ENCODE measurements at regions not wholly inside any gene's neighbourhood (a gene's known extent, or its start where the extent isn't known, plus 50 kb on each side); places are given as distances from the start of the nearest gene placed in this dataset.

GRCh38 chr20:58014628-58015315 is 213.7 kb downstream of the ANKRD60 start:
- TF ChIP-seq POLR2A (IDR thresholded peaks at IDR 0.05; ENCODE audit: low read depth, low read length) (no peak), TAF1 (IDR thresholded peaks at IDR 0.05; ENCODE audit: low read depth, low read length) (no peak), POLR2AphosphoS5 (IDR thresholded peaks at IDR 0.05; ENCODE audit: low read depth, low read length) (no peak), PAX5 (IDR thresholded peaks at IDR 0.05; ENCODE audit: insufficient read depth, low read length, severe bottlenecking) (no peak), SPI1 (IDR thresholded peaks at IDR 0.05; ENCODE audit: low read depth, low read length) (no peak)

Data from GM12891 (cell line).